HCT116 (cell line): ENCODE measurements at regions not wholly inside any gene's neighbourhood (a gene's known extent, or its start where the extent isn't known, plus 50 kb on each side); places are given as distances from the start of the nearest gene placed in this dataset.

ENCODE experiments used
- ATAC-seq: fragments of 200-7000 bp; cut with Tn5 transposase; 2 replicates; pipeline ENCODE4 v1.9.1; 2020; ENCODE audit warnings: mild to moderate bottlenecking, moderate library complexity
- BruUV-seq: library from RNA; stranded (reverse); fragments of 400-500 nt; replicated peaks from 2 replicates; lab custom pipeline; 2021; lab: Mats Ljungman, UMichigan
- CTCF ChIA-PET: fragments of 300-600 bp; sonication (Branson Sonifier 250); formaldehyde crosslinking; loops from one replicate; lab custom pipeline; 2021; ENCODE audit warnings: antibody characterized with exemption; lab: Charles Lee
- POLR2A ChIA-PET: fragments of 300-600, 350-600 bp; sonication (Branson Sonifier 250); formaldehyde crosslinking; loops from one replicate; lab custom pipeline; 2021; ENCODE audit warnings: antibody characterized with exemption; lab: Charles Lee
- RAD21 ChIA-PET, 2 experiments: fragments of 300-600 bp; sonication (Branson Sonifier 250); formaldehyde crosslinking; loops; one replicate each; lab custom pipeline; 2023; ENCODE audit warnings: low total read pairs in 2 of 2; ENCODE audit not compliant: uncharacterized antibody in 2 of 2, unreplicated experiment in 2 of 2, low non-redundant PET in 1 of 2; lab: Charles Lee
- DNase-seq: peaks from one replicate; pipeline ENCODE4 v3.0.0-alpha.2; 2010; ENCODE audit warnings: low read depth, low spot score
- H2AFZ ChIP-seq: fragments of 200-600 bp; shearing (Covaris generic), sonication (generic); 2 replicates; pipeline ENCODE4 v1.6.1; 2017; ENCODE audit warnings: low read depth, mixed run types, mixed read lengths, antibody characterized with exemption, low read length; ENCODE audit not compliant: poor library complexity, severe bottlenecking
- H3K27ac ChIP-seq: 2 replicates; pipeline ENCODE4 v1.5.1; 2012; ENCODE audit warnings: low read depth, low read length
- H3K27me3 ChIP-seq: fragments of 200-600 bp; sonication (generic); 2 replicates; pipeline ENCODE4 v1.6.1; 2016; ENCODE audit warnings: mixed run types, low read length, mixed read lengths; ENCODE audit not compliant: insufficient read depth
- H3K36me3 ChIP-seq, 2 experiments: fragments of 200-500 bp in 1 of 2; fragments of 200-600 bp in 1 of 2; sonication (Bioruptor generic) in 1 of 2; sonication (generic) in 1 of 2; 2 replicates each; pipeline versions ENCODE4 v1.5.1 to v1.6.1; 2014 to 2016; ENCODE audit warnings: low read length in 2 of 2, inconsistent platforms in 1 of 2, mixed read lengths in 1 of 2, mixed run types in 1 of 2; ENCODE audit not compliant: insufficient read depth in 2 of 2, control insufficient read depth in 1 of 2
- H3K4me1 ChIP-seq, 2 experiments: fragments of 200-600 bp in 1 of 2; sonication (generic) in 1 of 2; 2 replicates each; pipeline versions ENCODE4 v1.5.1 to v1.6.1; 2012 to 2017; ENCODE audit warnings: low read length in 2 of 2, inconsistent platforms in 1 of 2, mild to moderate bottlenecking in 1 of 2, mixed read lengths in 1 of 2, mixed run types in 1 of 2, moderate library complexity in 1 of 2; ENCODE audit not compliant: insufficient read depth in 2 of 2, control insufficient read depth in 1 of 2
- H3K4me2 ChIP-seq: fragments of 200-600 bp; sonication (generic); 2 replicates; pipeline ENCODE4 v1.6.1; 2017; ENCODE audit warnings: mixed run types, low read length, mixed read lengths
- H3K4me3 ChIP-seq, 2 experiments: fragments of 200-600 bp in 1 of 2; sonication (generic) in 1 of 2; replicated peaks in 1 of 2; 2 replicates each; pipeline ENCODE4 v1.5.1; 2011 to 2016; ENCODE audit warnings: low read length in 2 of 2, control low read depth in 1 of 2, low read depth in 1 of 2, mild to moderate bottlenecking in 1 of 2, mixed read lengths in 1 of 2, mixed run types in 1 of 2
- H3K79me2 ChIP-seq: fragments of 200-600 bp; sonication (generic); 2 replicates; pipeline ENCODE4 v1.6.1; 2017; ENCODE audit warnings: mild to moderate bottlenecking, mixed run types, low read length, moderate library complexity, mixed read lengths; ENCODE audit not compliant: insufficient read depth
- H3K9ac ChIP-seq: fragments of 200-600 bp; sonication (generic); 2 replicates; pipeline ENCODE4 v1.6.1; 2016; ENCODE audit warnings: low read length, mixed read lengths
- H3K9me2 ChIP-seq: fragments of 200-600 bp; sonication (generic), shearing (Covaris generic); 2 replicates; pipeline ENCODE4 v1.6.1; 2017; ENCODE audit warnings: mixed run types, mild to moderate bottlenecking, moderate library complexity; ENCODE audit not compliant: insufficient read depth
- H3K9me3 ChIP-seq, 2 experiments: fragments of 200-500 bp in 1 of 2; fragments of 200-600 bp in 1 of 2; sonication (Bioruptor generic) in 1 of 2; sonication (generic) in 1 of 2; 2 replicates each; pipeline ENCODE4 v1.6.1; 2014 to 2017; ENCODE audit warnings: low read length in 2 of 2, mixed read lengths in 2 of 2, inconsistent platforms in 1 of 2, low read depth in 1 of 2, mild to moderate bottlenecking in 1 of 2, mixed run types in 1 of 2, moderate library complexity in 1 of 2; ENCODE audit not compliant: control insufficient read depth in 1 of 2, insufficient read depth in 1 of 2
- H4K20me1 ChIP-seq: fragments of 200-600 bp; sonication (generic), shearing (Covaris generic); 2 replicates; pipeline ENCODE4 v1.6.1; 2017; ENCODE audit warnings: mixed run types, mild to moderate bottlenecking, moderate library complexity; ENCODE audit not compliant: insufficient read depth
- EZH2phosphoT487 ChIP-seq: fragments of 200-600 bp; IDR thresholded peaks from 2 replicates; pipeline ENCODE4 v1.6.1; 2018; ENCODE audit warnings: antibody characterized with exemption, borderline replicate concordance
- POLR2AphosphoS5 ChIP-seq: IDR thresholded peaks from 2 replicates; pipeline ENCODE4 v1.6.1; 2011; ENCODE audit warnings: mild to moderate bottlenecking, low read depth, low read length, moderate library complexity
- SIN3A ChIP-seq: IDR thresholded peaks from 2 replicates; pipeline ENCODE4 v1.6.1; 2012; ENCODE audit warnings: low read depth
- ZFX ChIP-seq: fragments of 450-650 bp; IDR thresholded peaks from 2 replicates; pipeline ENCODE4 v1.6.1; 2017
- intact Hi-C: fragments of 100-400 bp; cut with micrococcal nuclease; formaldehyde crosslinking; loops from 2 replicates; pipeline ENCODE4 v1.10.0; 2022

- no peak for DNase-seq
- BruUV-seq = no TSS peak
Measured at GRCh38 chr1:168910403-168910802, 181.4 kb upstream of the DPT start.

DNA sequence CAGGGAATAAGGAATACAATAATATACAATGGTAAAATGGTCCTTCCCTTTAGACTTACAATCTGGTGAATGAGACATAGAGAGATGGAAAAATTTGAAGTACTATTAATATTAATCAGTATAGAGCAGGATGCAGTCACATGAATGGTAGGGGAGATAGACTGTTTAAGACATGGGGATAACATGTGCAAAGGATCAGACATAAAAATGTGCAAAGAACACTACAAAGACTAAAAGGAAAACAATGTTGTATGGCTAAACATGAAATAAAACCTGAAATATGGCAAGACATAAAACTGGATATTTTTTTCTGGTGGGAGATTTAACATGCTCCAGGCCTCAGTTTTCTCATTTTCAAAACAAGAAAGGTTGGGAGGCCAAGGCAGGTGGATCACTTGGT is 182.4 kb upstream of the DPT start:
- peaks cover 0 to 6% of the 10 kb centered on the region in 2 experiments; a peak in 1 of 4 replicates for H3K4me1 ChIP-seq
- no peak for TF ChIP-seq EZH2phosphoT487
- TF ChIP-seq ZFX = no peak
- TF ChIP-seq POLR2AphosphoS5 = no peak
- no peaks in the 10 kb centered on the region for H3K27me3 ChIP-seq
- H3K36me3 ChIP-seq = no peaks in the 10 kb centered on the region
- no peak for DNase-seq
- no peak overlapping the region for H2AFZ ChIP-seq
- no peaks in the 10 kb centered on the region for H3K9me3 ChIP-seq
- intact Hi-C loops = no loop called here
- no TSS peak for BruUV-seq
- ChIA-PET CTCF (no interaction called here), POLR2A (no interaction called here), RAD21 (no interaction called here)
- ATAC-seq = no peak
- no peaks in the 10 kb centered on the region for H3K9me2 ChIP-seq
- H3K27ac ChIP-seq = no peak overlapping the region
- no peak overlapping the region for H3K9ac ChIP-seq
- no peaks in the 10 kb centered on the region for H3K79me2 ChIP-seq
- H3K4me3 ChIP-seq = no peak overlapping the region
- H3K4me2 ChIP-seq = no peak overlapping the region
- H4K20me1 ChIP-seq = no peaks in the 10 kb centered on the region

More at GRCh38 chr1:168910403-168910802, 181.4 kb upstream of the DPT start:
- intact Hi-C loops = no loop called here
- Histone ChIP-seq H4K20me1 (no peaks in the 10 kb centered on the region), H2AFZ (no peak overlapping the region), H3K27me3 (no peaks in the 10 kb centered on the region), H3K79me2 (no peaks in the 10 kb centered on the region), H3K4me1 (peaks cover 0 to 6% of the 10 kb centered on the region in 2 experiments; a peak in 1 of 4 replicates), H3K4me3 (no peak overlapping the region), H3K36me3 (no peaks in the 10 kb centered on the region), H3K9me2 (no peaks in the 10 kb centered on the region), H3K9ac (no peak overlapping the region), H3K27ac (no peak overlapping the region), H3K4me2 (no peak overlapping the region), H3K9me3 (no peaks in the 10 kb centered on the region)
- ChIA-PET POLR2A (no interaction called here), RAD21 (no interaction called here), CTCF (no interaction called here)
- no peak for TF ChIP-seq SIN3A
- ATAC-seq = no peak
